Peyer's patch (tissue), 4 donors: ENCODE measurements at regions not wholly inside any gene's neighbourhood (a gene's known extent, or its start where the extent isn't known, plus 50 kb on each side); places are given as distances from the start of the nearest gene placed in this dataset.

Experiments used
- CTCF ChIP-seq, 6 experiments: fragments of 450-650 bp in 4 of 6; fragments of 200-600 bp in 2 of 6; sonication (generic) in 1 of 6; IDR thresholded peaks; one replicate each; pipeline ENCODE4 v1.5.1; 2017 to 2019; ENCODE audit warnings: antibody characterized with exemption in 6 of 6, mild to moderate bottlenecking in 3 of 6, moderate library complexity in 1 of 6
- POLR2A ChIP-seq, 2 donors: fragments of 450-650 bp; IDR thresholded peaks; one replicate each; pipeline ENCODE4 v1.5.1; 2017; ENCODE audit warnings: antibody characterized with exemption in 2 of 2, mild to moderate bottlenecking in 2 of 2, moderate library complexity in 2 of 2

- TF ChIP-seq CTCF (IDR thresholded peaks at IDR 0.05) = no peak
- no peak for TF ChIP-seq POLR2A (IDR thresholded peaks at IDR 0.05)
These were observed 238.9 kb upstream of the SDK2 start for GRCh38 chr17:73883175-73883574.
